ENCODE measurements at regions not wholly inside any gene's neighbourhood (a gene's known extent, or its start where the extent isn't known, plus 50 kb on each side); places are given as distances from the start of the nearest gene placed in this dataset.

DNA sequence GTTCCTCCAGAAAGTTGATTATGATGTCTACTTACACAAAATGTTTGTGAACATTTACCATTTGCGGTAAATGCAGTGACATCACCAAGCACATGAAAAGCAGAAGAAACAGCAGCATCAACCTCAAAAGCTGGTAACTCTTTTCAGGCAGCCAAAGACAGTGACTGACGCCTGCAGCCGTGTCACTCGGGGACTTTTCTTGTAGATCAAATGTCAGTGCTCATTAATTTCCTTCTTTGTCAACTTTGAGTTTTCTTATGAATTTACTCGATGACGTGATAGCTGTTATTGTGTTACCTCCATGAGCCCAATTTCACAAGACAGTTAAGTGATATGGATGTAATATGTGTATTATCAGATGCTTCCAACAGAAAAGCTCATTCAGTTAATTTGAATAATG is 92.5 kb downstream of the RIPK4 start:
- TF ChIP-seq EZH2phosphoT487 (IDR thresholded peaks at IDR 0.05; ENCODE audit: borderline replicate concordance, low read length) = no peak
- TF ChIP-seq, protein P1, sequence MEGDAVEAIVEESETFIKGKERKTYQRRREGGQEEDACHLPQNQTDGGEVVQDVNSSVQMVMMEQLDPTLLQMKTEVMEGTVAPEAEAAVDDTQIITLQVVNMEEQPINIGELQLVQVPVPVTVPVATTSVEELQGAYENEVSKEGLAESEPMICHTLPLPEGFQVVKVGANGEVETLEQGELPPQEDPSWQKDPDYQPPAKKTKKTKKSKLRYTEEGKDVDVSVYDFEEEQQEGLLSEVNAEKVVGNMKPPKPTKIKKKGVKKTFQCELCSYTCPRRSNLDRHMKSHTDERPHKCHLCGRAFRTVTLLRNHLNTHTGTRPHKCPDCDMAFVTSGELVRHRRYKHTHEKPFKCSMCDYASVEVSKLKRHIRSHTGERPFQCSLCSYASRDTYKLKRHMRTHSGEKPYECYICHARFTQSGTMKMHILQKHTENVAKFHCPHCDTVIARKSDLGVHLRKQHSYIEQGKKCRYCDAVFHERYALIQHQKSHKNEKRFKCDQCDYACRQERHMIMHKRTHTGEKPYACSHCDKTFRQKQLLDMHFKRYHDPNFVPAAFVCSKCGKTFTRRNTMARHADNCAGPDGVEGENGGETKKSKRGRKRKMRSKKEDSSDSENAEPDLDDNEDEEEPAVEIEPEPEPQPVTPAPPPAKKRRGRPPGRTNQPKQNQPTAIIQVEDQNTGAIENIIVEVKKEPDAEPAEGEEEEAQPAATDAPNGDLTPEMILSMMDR (IDR thresholded peaks at IDR 0.05; ENCODE audit: low read depth, low read length, poor library complexity, severe bottlenecking) = no peak
- Histone ChIP-seq H3K27me3 (ENCODE audit: control insufficient read depth, low read length) (peaks cover 8% of the 10 kb centered on the region; the same call in 1 of the 2 replicates), H4K20me1 (ENCODE audit: control insufficient read depth, insufficient read depth, low read depth, low read length) (no peaks in the 10 kb centered on the region), H3K9me2 (replicated peaks; ENCODE audit: control insufficient read depth, low read length) (no peaks in the 10 kb centered on the region), H3K4me1 (ENCODE audit: control insufficient read depth, low read length) (no peaks in the 10 kb centered on the region), H3K9me3 (ENCODE audit: control insufficient read depth, insufficient read depth, low read length) (no peaks in the 10 kb centered on the region), H3K4me2 (ENCODE audit: low read length) (no peak overlapping the region), H3K79me2 (ENCODE audit: control insufficient read depth, low read length) (no peaks in the 10 kb centered on the region; the same call in 1 of the 2 replicates), H3F3A (ENCODE audit: control insufficient read depth, insufficient read depth) (no peaks in the 10 kb centered on the region), H3K4me3 (ENCODE audit: low read length) (no peak overlapping the region), H3K36me3 (ENCODE audit: control insufficient read depth, low read length) (no peaks in the 10 kb centered on the region), H3K27ac (ENCODE audit: low read depth, low read length) (no peak overlapping the region)

DNA sequence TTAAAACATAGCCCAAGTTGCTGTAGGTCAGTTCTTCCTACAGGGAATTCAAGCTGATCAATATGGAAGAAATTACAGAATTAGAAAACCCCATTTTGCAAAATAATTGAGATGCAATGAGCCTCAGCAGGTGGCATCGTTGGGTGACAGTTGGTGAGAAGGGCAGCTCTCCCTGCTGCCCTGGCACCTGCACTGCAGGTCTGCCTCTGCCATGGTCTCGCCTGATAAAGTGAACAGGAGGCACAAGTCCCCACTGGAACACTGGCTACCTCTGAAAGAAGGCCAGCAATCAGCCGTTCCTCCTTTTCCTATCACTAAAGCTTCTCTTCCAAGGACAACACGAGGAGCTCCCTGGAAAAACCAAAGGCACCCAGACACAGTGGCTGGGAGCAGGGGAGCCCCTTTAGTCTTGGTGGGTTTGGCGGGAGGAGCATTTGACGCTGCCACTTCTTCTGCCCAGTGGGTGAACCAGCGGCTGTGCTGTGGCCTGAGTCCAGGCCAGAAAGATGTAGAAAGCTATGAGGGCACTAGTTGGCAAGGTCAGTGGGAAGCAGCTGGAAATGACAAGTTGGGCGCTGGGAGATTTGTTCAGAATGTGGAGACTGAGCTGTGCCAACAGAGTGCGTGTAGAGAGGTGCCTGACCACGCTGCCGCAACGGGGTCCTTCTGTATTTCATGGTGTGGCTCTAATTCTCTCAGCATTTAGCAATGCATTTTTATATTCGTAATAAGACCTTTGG is 93.1 kb downstream of the RIPK4 start:
- no peaks in the 10 kb centered on the region for H3K9me3 ChIP-seq (ENCODE audit: control insufficient read depth, insufficient read depth, low read length)
- no peaks in the 10 kb centered on the region for H3K9me2 ChIP-seq (replicated peaks; ENCODE audit: control insufficient read depth, low read length)
- TF ChIP-seq EZH2phosphoT487 (IDR thresholded peaks at IDR 0.05; ENCODE audit: borderline replicate concordance, low read length) = no peak
- TF ChIP-seq, protein P1 (IDR thresholded peaks at IDR 0.05; ENCODE audit: low read depth, low read length, poor library complexity, severe bottlenecking) = no peak
- H4K20me1 ChIP-seq (ENCODE audit: control insufficient read depth, insufficient read depth, low read depth, low read length) = no peaks in the 10 kb centered on the region
- no peaks in the 10 kb centered on the region for H3K36me3 ChIP-seq (ENCODE audit: control insufficient read depth, low read length)
- no peak overlapping the region for H3K27ac ChIP-seq (ENCODE audit: low read depth, low read length)
- H3F3A ChIP-seq (ENCODE audit: control insufficient read depth, insufficient read depth) = no peaks in the 10 kb centered on the region
- H3K79me2 ChIP-seq (ENCODE audit: control insufficient read depth, low read length) = no peaks in the 10 kb centered on the region; the same call in 1 of the 2 replicates
- H3K4me2 ChIP-seq (ENCODE audit: low read length) = no peak overlapping the region
- H3K27me3 ChIP-seq (ENCODE audit: control insufficient read depth, low read length) = peaks cover 8% of the 10 kb centered on the region; the same call in 1 of the 2 replicates
- H3K4me3 ChIP-seq (ENCODE audit: low read length) = no peak overlapping the region
- no peaks in the 10 kb centered on the region for H3K4me1 ChIP-seq (ENCODE audit: control insufficient read depth, low read length)

- no peaks in the 10 kb centered on the region for H3K9me3 ChIP-seq (ENCODE audit: control insufficient read depth, insufficient read depth, low read length)
- H3K4me1 ChIP-seq (ENCODE audit: control insufficient read depth, low read length) = no peaks in the 10 kb centered on the region
- H3F3A ChIP-seq (ENCODE audit: control insufficient read depth, insufficient read depth) = no peaks in the 10 kb centered on the region
- TF ChIP-seq, protein P1 (IDR thresholded peaks at IDR 0.05; ENCODE audit: low read depth, low read length, poor library complexity, severe bottlenecking) = no peak
- TF ChIP-seq EZH2phosphoT487 (IDR thresholded peaks at IDR 0.05; ENCODE audit: borderline replicate concordance, low read length) = no peak
- H3K36me3 ChIP-seq (ENCODE audit: control insufficient read depth, low read length) = no peaks in the 10 kb centered on the region
- H3K27ac ChIP-seq (ENCODE audit: low read depth, low read length) = no peak overlapping the region
- no peak overlapping the region for H3K4me3 ChIP-seq (ENCODE audit: low read length)
- no peak overlapping the region for H3K4me2 ChIP-seq (ENCODE audit: low read length)
- H4K20me1 ChIP-seq (ENCODE audit: control insufficient read depth, insufficient read depth, low read depth, low read length) = no peaks in the 10 kb centered on the region
- peaks cover 8% of the 10 kb centered on the region; the same call in 1 of the 2 replicates for H3K27me3 ChIP-seq (ENCODE audit: control insufficient read depth, low read length)
- H3K79me2 ChIP-seq (ENCODE audit: control insufficient read depth, low read length) = no peaks in the 10 kb centered on the region
- no peaks in the 10 kb centered on the region for H3K9me2 ChIP-seq (replicated peaks; ENCODE audit: control insufficient read depth, low read length)
These were observed 93.8 kb downstream of the RIPK4 start for GRCh38 chr21:41673071-41673470.
